WERI-Rb-1 (cell line): ENCODE measurements at regions not wholly inside any gene's neighbourhood (a gene's known extent, or its start where the extent isn't known, plus 50 kb on each side); places are given as distances from the start of the nearest gene placed in this dataset.
"Not testable (repeated sequence)": the region's sequence is repeated elsewhere in the genome, so short reads cannot be mapped to it uniquely, and the experiment has no call there.

Experiments used
- DNase-seq: peaks from one replicate; pipeline ENCODE4 v3.0.0-alpha.2; 2020
- H3K27ac ChIP-seq: fragments of 250-450 bp; sonication (Bioruptor Pico); 2 replicates; pipeline ENCODE4 v1.5.1; 2020; ENCODE audit warnings: mild to moderate bottlenecking, moderate library complexity
- H3K27me3 ChIP-seq: fragments of 250-450 bp; sonication (Bioruptor Pico); 2 replicates; pipeline ENCODE4 v1.5.1; 2021; ENCODE audit warnings: mild to moderate bottlenecking, low read depth, moderate library complexity; ENCODE audit not compliant: insufficient read depth, severe bottlenecking
- H3K36me3 ChIP-seq: fragments of 250-450 bp; sonication (Bioruptor Pico); 2 replicates; pipeline ENCODE4 v1.5.1; 2020; ENCODE audit warnings: mild to moderate bottlenecking, moderate library complexity
- H3K4me3 ChIP-seq: 2 replicates; pipeline ENCODE4 v1.5.1; 2011; ENCODE audit warnings: low read depth, mild to moderate bottlenecking, control low read depth, low read length
- H3K9me3 ChIP-seq: fragments of 250-450 bp; sonication (Bioruptor Pico); 2 replicates; pipeline ENCODE4 v1.5.1; 2021; ENCODE audit warnings: mild to moderate bottlenecking, moderate library complexity; ENCODE audit not compliant: severe bottlenecking
- CTCF ChIP-seq: IDR thresholded peaks from 2 replicates; pipeline ENCODE4 v1.5.1; 2011; ENCODE audit warnings: low read depth, mild to moderate bottlenecking, control low read depth, inconsistent platforms, low read length

- Histone ChIP-seq H3K36me3 (no peaks in the 10 kb centered on the region), H3K4me3 (no peak overlapping the region), H3K27me3 (no peaks in the 10 kb centered on the region), H3K9me3 (no peaks in the 10 kb centered on the region), H3K27ac (no peak overlapping the region)
- TF ChIP-seq CTCF: no peak
- no peak for DNase-seq
Observed at GRCh38 chr2:182543741-182544525, 117.1 kb upstream of the PDE1A start.

- no peaks in the 10 kb centered on the region for H3K36me3 ChIP-seq
- no peaks in the 10 kb centered on the region for H3K27me3 ChIP-seq
- TF ChIP-seq CTCF: no peak
- H3K9me3 ChIP-seq: no peaks in the 10 kb centered on the region
- no peak overlapping the region for H3K4me3 ChIP-seq
- H3K27ac ChIP-seq: no peak overlapping the region
- DNase-seq: no peak
Observed at GRCh38 chr2:182545420-182546167, 118.8 kb upstream of the PDE1A start.

GRCh38 chr2:182548031-182548950, 121.5 kb upstream of the PDE1A start:
- Histone ChIP-seq H3K27ac (no peak overlapping the region), H3K9me3 (no peaks in the 10 kb centered on the region), H3K36me3 (no peaks in the 10 kb centered on the region), H3K27me3 (no peaks in the 10 kb centered on the region), H3K4me3 (no peak overlapping the region)
- no peak for TF ChIP-seq CTCF
- DNase-seq: no peak

GRCh38 chr2:182550234-182550633, 123.4 kb upstream of the PDE1A start:
- Histone ChIP-seq H3K4me3 (no peak overlapping the region), H3K27me3 (no peaks in the 10 kb centered on the region), H3K9me3 (no peaks in the 10 kb centered on the region), H3K36me3 (no peaks in the 10 kb centered on the region), H3K27ac (no peak overlapping the region)
- no peak for TF ChIP-seq CTCF
- DNase-seq: no peak

GRCh38 chr2:182552232-182552631, 125.4 kb upstream of the PDE1A start:
- not testable (repeated sequence) for H3K9me3 ChIP-seq, H3K4me3 ChIP-seq, H3K27ac ChIP-seq, H3K36me3 ChIP-seq, DNase-seq, H3K27me3 ChIP-seq

- H3K27ac ChIP-seq, H3K27me3 ChIP-seq, DNase-seq, H3K36me3 ChIP-seq, H3K4me3 ChIP-seq, H3K9me3 ChIP-seq: not testable (repeated sequence)
Observed at GRCh38 chr2:182552785-182553184, 125.9 kb upstream of the PDE1A start.
